Activated CD4-positive, alpha-beta T cell treated with anti-CD3 and anti-CD28 coated beads for 36 hours (primary cell): ENCODE measurements at regions not wholly inside any gene's neighbourhood (a gene's known extent, or its start where the extent isn't known, plus 50 kb on each side); places are given as distances from the start of the nearest gene placed in this dataset.
"Not testable (repeated sequence)": the region's sequence is repeated elsewhere in the genome, so short reads cannot be mapped to it uniquely, and the experiment has no call there.

Experiments used
- ATAC-seq: fragments of 200-7000 bp; cut with Tn5 transposase; one replicate; pipeline ENCODE4 v1.10.0; 2021; ENCODE audit warnings: mild to moderate bottlenecking, moderate library complexity
- CTCF ChIA-PET: fragments of 350-600 bp; sonication (Branson Sonifier 250); formaldehyde crosslinking; loops from one replicate; lab custom pipeline; 2021; ENCODE audit warnings: antibody characterized with exemption; lab: Charles Lee
- POLR2A ChIA-PET: fragments of 350-600 bp; sonication (Branson Sonifier 250); formaldehyde crosslinking; loops from one replicate; lab custom pipeline; 2021; ENCODE audit warnings: antibody characterized with exemption, inconsistent platforms; lab: Charles Lee
- DNase-seq: peaks from one replicate; pipeline ENCODE4 v3.0.0-alpha.2; 2020
- H3K27ac Mint-ChIP-seq: one replicate; pipeline ENCODE4 v1.8.0; 2021; ENCODE audit warnings: mixed read lengths
- H3K27me3 Mint-ChIP-seq: one replicate; pipeline ENCODE4 v1.8.0; 2021; ENCODE audit warnings: mixed read lengths
- H3K36me3 Mint-ChIP-seq: one replicate; pipeline ENCODE4 v1.8.0; 2021; ENCODE audit warnings: low read depth, mixed read lengths
- H3K4me1 Mint-ChIP-seq: one replicate; pipeline ENCODE4 v1.8.0; 2021; ENCODE audit warnings: mixed read lengths
- H3K4me3 Mint-ChIP-seq: one replicate; pipeline ENCODE4 v1.8.0; 2021; ENCODE audit warnings: mild to moderate bottlenecking, moderate library complexity, mixed read lengths
- H3K9me3 Mint-ChIP-seq: one replicate; pipeline ENCODE4 v1.8.0; 2021; ENCODE audit warnings: low read depth, mixed read lengths
- intact Hi-C, 2 experiments: fragments of 100-400 bp; cut with DNase I in 1 of 2; cut with micrococcal nuclease in 1 of 2; formaldehyde crosslinking; loops; one replicate each; pipeline versions ENCODE4 v1.14.2 to v1.15.1; 2022 to 2024; cut with DNase I, micrococcal nuclease

DNA sequence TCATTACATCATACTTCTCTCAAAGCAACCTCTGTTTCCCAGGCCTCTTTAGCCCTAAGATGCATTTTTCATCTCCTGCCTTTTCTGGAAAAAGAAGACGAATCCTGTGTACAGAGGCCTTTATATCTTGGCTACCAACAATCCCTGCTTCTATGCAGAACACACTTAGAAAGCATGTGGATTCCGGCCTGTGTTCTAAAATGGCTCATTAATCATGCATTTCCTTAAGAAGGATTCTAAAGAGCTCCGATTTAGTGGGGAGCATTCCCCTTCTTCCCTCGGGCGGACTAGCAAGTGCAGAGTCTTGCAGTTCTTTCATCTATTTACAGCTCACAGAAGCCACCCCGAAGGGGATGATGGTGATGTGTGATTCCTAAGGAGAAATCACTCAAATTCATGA is 1212.9 kb downstream of the TYW1 start:
- CTCF ChIA-PET = interaction anchor here (0.6 to 0.7 kb wide), 2 partner anchors 97 to 334 kb away, joined by 3 read pairs; no protein-coding TSS in a partner anchor
- Mint-ChIP-seq H3K27me3 (no peaks in the 10 kb centered on the region), H3K9me3 (peaks cover 18% of the 10 kb centered on the region), H3K27ac (no peak overlapping the region), H3K4me1 (no peaks in the 10 kb centered on the region), H3K36me3 (no peaks in the 10 kb centered on the region), H3K4me3 (no peak overlapping the region)
- no peak for ATAC-seq
- intact Hi-C loops = no loop called here
- POLR2A ChIA-PET = no interaction called here
- DNase-seq = no peak

DNA sequence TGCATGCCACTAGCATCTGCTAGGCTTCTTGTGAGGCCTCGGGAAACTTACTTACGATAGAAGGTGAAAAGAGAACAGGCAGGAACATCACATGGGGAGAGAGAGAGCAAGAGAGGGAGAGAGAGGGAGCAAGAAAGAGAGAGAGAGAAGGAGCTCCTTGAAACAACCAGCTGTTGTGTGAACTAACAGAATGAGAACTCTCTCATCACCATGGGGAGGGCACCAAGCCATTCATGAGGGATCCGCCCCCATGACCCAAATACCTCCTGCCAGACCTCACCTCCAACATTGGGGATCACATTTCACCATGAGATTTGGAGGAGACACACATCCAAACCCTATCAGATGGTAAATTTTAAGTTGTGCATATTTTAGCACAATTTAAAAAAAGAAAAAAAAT is 1217.2 kb downstream of the TYW1 start:
- Mint-ChIP-seq H3K4me3 (no peak overlapping the region), H3K9me3 (peaks cover 18% of the 10 kb centered on the region), H3K27me3 (no peaks in the 10 kb centered on the region), H3K4me1 (no peaks in the 10 kb centered on the region), H3K27ac (no peak overlapping the region), H3K36me3 (no peaks in the 10 kb centered on the region)
- ChIA-PET POLR2A (no interaction called here), CTCF (no interaction called here)
- ATAC-seq (no peak), DNase-seq (no peak)
- intact Hi-C loops = no loop called here

DNA sequence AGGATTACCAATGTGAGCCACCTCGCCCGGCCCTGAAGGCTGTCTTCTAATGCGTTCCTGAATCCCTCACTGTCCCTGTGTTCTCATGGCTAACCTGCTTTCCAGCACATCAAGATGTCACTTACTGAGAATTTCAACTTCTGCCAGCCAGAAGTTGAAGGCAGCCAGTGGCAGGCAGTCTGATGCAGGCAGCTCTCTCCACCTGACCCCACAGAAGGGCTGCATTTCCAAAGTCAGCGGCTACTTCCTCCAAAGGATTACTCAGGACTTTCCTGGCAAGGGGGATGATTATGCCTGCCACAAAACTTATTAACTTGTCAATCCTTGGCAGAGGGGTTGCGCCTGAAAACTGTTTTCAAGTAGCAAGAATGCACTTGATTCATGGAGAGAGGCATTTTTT is 1219.4 kb downstream of the TYW1 start:
- Mint-ChIP-seq H3K4me1 (no peaks in the 10 kb centered on the region), H3K27ac (no peak overlapping the region), H3K4me3 (no peak overlapping the region), H3K9me3 (peaks cover 13% of the 10 kb centered on the region), H3K27me3 (no peaks in the 10 kb centered on the region), H3K36me3 (no peaks in the 10 kb centered on the region)
- ATAC-seq (no peak), DNase-seq (no peak)
- intact Hi-C loops = no loop called here
- ChIA-PET POLR2A (no interaction called here), CTCF (no interaction called here)

DNA sequence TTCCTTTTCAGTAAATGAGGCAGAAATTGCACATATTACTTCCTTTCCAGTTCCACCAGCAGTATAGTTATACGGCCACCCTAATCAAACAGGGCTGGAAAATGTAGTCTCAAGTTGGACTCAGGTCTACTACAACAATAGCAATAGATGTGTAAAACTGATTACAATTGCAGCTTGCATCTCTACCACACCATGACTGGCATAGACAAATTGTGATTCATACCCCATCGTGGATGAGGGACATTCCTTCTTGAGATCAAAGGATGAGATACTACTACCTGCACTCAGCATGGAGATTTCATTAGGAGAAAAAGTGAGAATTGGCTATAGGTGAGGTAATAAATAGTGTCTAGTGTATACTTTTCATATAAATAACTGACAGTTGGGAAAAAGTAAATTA is 1220.8 kb downstream of the TYW1 start:
- ATAC-seq (no peak), DNase-seq (no peak)
- CTCF ChIA-PET = no interaction called here
- Mint-ChIP-seq H3K27me3 (no peaks in the 10 kb centered on the region), H3K9me3 (peaks cover 13% of the 10 kb centered on the region), H3K4me1 (no peaks in the 10 kb centered on the region), H3K36me3 (no peaks in the 10 kb centered on the region), H3K27ac (no peak overlapping the region), H3K4me3 (no peak overlapping the region)
- intact Hi-C loops = no loop called here
- POLR2A ChIA-PET = no interaction called here

DNA sequence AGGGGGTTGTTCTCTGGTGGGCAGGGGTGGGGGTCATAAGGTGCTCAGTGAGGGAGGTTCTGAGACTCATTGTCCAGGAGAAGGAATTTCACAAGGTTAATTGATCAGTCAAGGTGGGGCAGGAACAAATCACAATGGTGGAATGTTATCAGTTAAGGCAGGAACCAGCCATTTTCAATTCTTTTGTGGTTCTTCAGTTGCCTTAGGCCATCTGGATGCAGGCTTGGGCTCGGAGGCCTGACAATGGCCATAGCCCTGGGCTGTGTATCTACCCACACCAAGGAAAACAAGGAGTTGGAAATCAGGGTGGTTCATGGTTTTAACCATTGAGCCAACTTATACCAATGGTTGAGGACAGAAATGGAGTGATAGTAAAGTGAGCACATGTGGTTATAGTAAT is 1221.8 kb downstream of the TYW1 start:
- intact Hi-C loops = no loop called here
- DNase-seq (no peak), ATAC-seq (no peak)
- H3K36me3 Mint-ChIP-seq = no peaks in the 10 kb centered on the region
- peaks cover 15% of the 10 kb centered on the region for H3K9me3 Mint-ChIP-seq
- no peaks in the 10 kb centered on the region for H3K4me1 Mint-ChIP-seq
- POLR2A ChIA-PET = no interaction called here
- no peaks in the 10 kb centered on the region for H3K27me3 Mint-ChIP-seq
- CTCF ChIA-PET = no interaction called here
- no peak overlapping the region for H3K4me3 Mint-ChIP-seq
- no peak overlapping the region for H3K27ac Mint-ChIP-seq

DNA sequence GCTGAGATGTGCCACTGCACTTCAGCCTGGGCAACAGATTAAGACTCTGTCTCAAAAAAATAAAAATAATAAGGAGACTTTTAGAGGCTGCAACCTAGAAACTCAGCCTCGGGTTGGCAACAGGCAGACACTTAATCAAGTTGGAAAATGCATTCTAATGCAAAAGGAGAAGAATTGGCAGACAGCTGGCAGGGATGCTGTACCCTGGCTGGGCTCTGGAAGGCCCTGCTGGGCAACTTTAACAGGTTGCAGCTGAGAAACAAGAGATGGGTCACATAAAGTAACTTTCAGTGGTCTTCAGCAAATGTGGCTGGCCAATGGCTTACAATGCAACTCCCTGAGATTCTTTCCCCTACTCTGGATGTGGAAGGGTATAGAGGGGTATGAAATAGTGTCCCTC is 1225.7 kb downstream of the TYW1 start:
- Mint-ChIP-seq H3K4me3 (no peak overlapping the region), H3K36me3 (no peaks in the 10 kb centered on the region)
- CTCF ChIA-PET = no interaction called here

DNA sequence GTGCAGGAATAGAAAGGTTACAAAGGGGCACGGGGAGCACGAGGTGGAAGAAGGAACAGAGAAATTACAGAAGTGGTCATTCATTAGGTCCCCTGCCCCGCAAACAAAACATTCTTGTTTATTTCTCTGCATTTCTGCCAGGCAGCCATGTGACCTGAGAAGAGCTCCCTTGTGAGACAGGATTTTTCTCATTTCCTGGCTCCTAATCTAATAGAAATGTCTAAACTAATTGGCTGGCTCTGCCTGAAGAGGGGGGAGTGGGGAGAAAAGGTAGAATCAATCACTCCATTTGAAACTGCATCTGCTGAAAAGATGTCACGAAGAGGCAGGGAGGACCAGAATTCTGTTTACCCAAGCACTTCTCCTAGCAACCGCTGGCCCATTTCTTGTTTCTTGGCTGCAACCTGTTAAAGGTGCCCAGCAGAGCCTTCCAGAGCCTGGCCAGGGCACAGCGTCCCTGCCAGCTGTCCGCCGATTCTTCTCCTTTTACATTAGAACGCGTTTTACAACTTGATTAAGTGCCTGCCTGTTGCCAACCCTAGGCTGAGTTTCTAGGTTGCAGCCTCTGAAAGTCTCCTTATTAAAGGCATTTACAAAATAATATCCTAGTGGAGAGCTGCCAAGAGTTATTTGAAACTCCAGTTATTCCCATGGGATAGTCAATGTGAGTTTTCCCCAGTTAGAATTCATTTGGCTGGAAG is 1227.6 kb downstream of the TYW1 start:
- H3K36me3 Mint-ChIP-seq = no peaks in the 10 kb centered on the region
- no peak overlapping the region for H3K27ac Mint-ChIP-seq
- no peak for ATAC-seq
- H3K4me3 Mint-ChIP-seq = no peak overlapping the region
- no peaks in the 10 kb centered on the region for H3K4me1 Mint-ChIP-seq
- ChIA-PET POLR2A (no interaction called here), CTCF (no interaction called here)
- H3K27me3 Mint-ChIP-seq = no peaks in the 10 kb centered on the region
- intact Hi-C loops = no loop called here
- H3K9me3 Mint-ChIP-seq = peaks cover 9% of the 10 kb centered on the region
- no peak for DNase-seq

More for the DNA sequence above, 1225.7 kb downstream of the TYW1 start:
- no peaks in the 10 kb centered on the region for H3K4me1 Mint-ChIP-seq
- H3K27ac Mint-ChIP-seq = no peak overlapping the region
- H3K27me3 Mint-ChIP-seq = no peaks in the 10 kb centered on the region
- H3K9me3 Mint-ChIP-seq = peaks cover 12% of the 10 kb centered on the region
- DNase-seq (no peak), ATAC-seq (no peak)
- intact Hi-C loops = no loop called here
- POLR2A ChIA-PET = no interaction called here

DNA sequence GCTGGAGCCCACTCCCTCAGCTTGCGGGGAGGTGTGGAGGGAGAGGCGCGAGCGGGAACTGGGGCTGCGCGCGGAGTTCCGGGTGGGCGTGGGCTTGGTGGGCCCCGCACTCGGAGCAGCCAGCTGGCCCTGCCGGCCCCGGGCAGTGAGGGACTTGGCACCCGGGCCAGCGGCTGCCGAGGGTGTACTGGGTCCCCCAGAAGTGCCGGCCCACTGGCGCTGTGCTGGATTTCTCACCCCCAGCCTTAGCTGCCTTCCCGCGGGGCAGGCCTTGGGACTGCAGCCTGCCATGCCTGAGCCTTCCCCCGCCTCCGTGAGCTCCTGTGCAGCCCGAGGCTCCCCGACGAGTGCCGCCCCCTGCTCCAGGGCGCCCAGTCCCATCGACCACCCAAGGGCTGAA is 1234.4 kb downstream of the TYW1 start:
- H3K27me3 Mint-ChIP-seq, POLR2A ChIA-PET, H3K4me1 Mint-ChIP-seq, ATAC-seq, H3K27ac Mint-ChIP-seq, CTCF ChIA-PET, H3K36me3 Mint-ChIP-seq, DNase-seq, H3K4me3 Mint-ChIP-seq, intact Hi-C loops: not testable (repeated sequence)
- H3K9me3 Mint-ChIP-seq = peaks cover 15% of the 10 kb centered on the region

DNA sequence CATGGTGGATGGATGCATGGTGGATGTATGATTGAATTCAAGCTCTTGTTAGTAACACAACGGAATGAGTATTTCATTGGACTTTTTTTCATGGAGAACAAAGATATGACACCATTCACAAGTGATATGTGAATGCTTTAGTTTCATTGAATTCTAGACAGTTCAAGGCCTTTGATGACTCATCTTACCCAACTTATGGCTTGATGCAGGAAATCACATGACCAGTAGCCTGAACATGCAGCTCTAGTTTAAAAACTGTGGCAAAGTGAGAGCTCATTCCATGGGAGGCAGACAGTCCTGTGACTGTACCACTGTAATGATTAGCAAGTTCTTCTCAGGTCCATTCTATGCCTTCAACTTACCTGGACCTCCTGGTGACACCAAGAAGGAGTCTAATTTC is 1239.3 kb downstream of the TYW1 start:
- Mint-ChIP-seq H3K4me1 (no peaks in the 10 kb centered on the region), H3K9me3 (peaks cover 20% of the 10 kb centered on the region), H3K36me3 (no peaks in the 10 kb centered on the region), H3K27me3 (no peaks in the 10 kb centered on the region), H3K4me3 (no peak overlapping the region), H3K27ac (no peak overlapping the region)
- intact Hi-C loops = no loop called here
- ChIA-PET CTCF (no interaction called here), POLR2A (no interaction called here)
- DNase-seq (no peak), ATAC-seq (no peak)

DNA sequence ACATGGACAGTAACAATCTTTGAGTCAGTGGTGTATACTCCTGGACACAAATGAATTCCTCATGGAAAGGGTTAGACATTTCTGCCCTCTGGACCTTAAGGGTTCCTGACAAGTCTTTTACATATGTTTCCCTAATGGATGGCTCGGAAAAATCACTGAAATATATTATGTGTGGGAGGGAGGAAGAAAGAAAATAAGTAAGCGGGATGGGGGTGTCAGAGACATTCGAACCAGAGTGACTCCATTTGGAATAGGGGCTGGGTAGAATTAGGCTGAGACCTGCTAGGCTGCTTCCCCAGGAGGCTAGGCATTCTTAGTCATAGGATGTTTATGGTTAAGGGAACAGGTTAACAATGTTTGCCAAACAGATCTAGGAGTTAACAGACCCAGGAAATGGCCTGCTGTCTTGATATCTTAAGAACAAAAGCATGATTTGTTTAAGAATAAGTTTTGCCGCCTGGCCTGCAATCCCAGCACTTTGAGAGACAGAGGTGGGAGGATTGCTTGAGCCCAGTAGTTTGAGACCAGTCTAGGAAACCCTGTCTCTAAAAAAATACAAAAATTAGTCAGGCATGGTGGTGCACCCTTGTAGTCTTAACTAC is 1241.7 kb downstream of the TYW1 start:
- ChIA-PET CTCF (no interaction called here), POLR2A (no interaction called here)
- H3K4me1 Mint-ChIP-seq = no peaks in the 10 kb centered on the region
- no peaks in the 10 kb centered on the region for H3K36me3 Mint-ChIP-seq
- H3K27ac Mint-ChIP-seq = no peak overlapping the region
- peaks cover 22% of the 10 kb centered on the region for H3K9me3 Mint-ChIP-seq
- no peak for ATAC-seq
- H3K4me3 Mint-ChIP-seq = no peak overlapping the region
- no peak for DNase-seq
- intact Hi-C loops = no loop called here
- no peaks in the 10 kb centered on the region for H3K27me3 Mint-ChIP-seq

DNA sequence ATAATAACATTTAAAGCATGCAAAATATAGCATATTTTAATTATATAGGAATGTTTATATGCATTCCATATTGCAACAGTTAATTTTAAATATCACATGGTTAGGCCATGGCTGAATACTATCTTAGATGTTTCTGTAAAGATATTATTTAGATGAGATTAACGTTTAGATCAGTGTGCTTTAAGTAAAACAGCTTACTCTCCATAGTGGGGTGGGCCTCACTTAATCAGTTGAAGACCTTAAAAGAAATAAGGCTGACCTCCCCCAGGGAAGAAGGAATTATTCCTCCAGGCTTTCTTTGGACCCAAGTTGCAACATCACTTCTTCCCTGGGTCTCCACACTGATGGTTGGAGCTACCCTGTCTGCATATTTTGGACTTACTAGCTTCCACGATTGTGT is 1246.5 kb downstream of the TYW1 start:
- no peaks in the 10 kb centered on the region for H3K4me1 Mint-ChIP-seq
- ATAC-seq (no peak), DNase-seq (no peak)
- no peaks in the 10 kb centered on the region for H3K27me3 Mint-ChIP-seq
- no peaks in the 10 kb centered on the region for H3K36me3 Mint-ChIP-seq
- ChIA-PET POLR2A (no interaction called here), CTCF (no interaction called here)
- peaks cover 10% of the 10 kb centered on the region for H3K9me3 Mint-ChIP-seq
- no peak overlapping the region for H3K27ac Mint-ChIP-seq
- no peak overlapping the region for H3K4me3 Mint-ChIP-seq
- intact Hi-C loops = no loop called here

DNA sequence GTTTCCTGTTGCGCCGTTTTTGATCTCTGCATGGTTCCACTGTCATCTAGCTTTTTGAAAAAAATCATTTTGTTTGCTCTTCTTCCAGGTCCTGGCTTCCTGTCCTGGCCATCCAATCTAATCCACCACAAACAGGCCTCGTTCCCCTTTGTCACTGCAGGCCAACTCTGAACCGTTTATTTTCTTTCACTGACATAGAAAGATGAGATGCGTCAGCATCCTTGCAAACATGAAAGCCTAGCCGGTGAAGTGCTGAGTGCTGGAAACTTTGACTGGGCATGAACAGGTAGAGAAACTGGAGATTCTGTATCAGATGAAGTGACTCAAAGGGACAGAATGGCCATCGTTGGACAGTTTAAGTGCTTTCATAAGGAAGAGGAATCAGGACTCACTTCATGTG is 1247.8 kb downstream of the TYW1 start:
- Mint-ChIP-seq H3K27me3 (no peaks in the 10 kb centered on the region), H3K36me3 (no peaks in the 10 kb centered on the region), H3K27ac (no peak overlapping the region), H3K4me1 (no peaks in the 10 kb centered on the region), H3K4me3 (no peak overlapping the region), H3K9me3 (peaks cover 14% of the 10 kb centered on the region)
- intact Hi-C loops = no loop called here
- CTCF ChIA-PET = no interaction called here
- POLR2A ChIA-PET = no interaction called here
- no peak for DNase-seq
- no peak for ATAC-seq
